Fibroblast of lung (primary cell): ENCODE measurements at regions not wholly inside any gene's neighbourhood (a gene's known extent, or its start where the extent isn't known, plus 50 kb on each side); places are given as distances from the start of the nearest gene placed in this dataset.

Source experiments
- CTCF ChIP-seq, 2 donors: IDR thresholded peaks in 1 of 2; conservative IDR thresholded peaks in 1 of 2; 1 replicate in 1 of 2; 2 replicates in 1 of 2; pipeline ENCODE4 v1.5.1; 2011 to 2012; ENCODE audit warnings: low read length in 2 of 2, control low read depth in 1 of 2, inconsistent platforms in 1 of 2, low read depth in 1 of 2, mild to moderate bottlenecking in 1 of 2
- EZH2 ChIP-seq: IDR thresholded peaks from 2 replicates; pipeline ENCODE4 v1.5.1; 2012; ENCODE audit warnings: low read length, control low read depth, mild to moderate bottlenecking; ENCODE audit errors: missing control alignments

DNA sequence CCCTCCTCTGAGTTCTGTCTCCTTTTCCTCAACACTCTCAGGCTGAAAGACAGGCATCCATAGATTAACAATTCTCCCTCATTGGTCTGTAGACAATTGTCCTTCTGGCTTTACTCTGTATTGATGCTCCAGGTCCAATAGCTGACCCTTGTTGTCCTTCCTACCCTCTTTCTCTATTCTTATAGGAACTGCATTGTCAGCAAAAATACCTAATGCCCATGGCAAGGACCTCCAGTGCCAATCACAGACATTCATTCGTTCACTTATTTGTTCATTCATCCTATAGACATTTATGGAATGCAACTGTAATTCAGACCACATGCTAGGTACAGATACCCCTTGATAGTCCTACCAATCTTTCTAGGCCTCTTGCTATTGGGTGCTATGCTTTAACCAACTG is 69.8 kb upstream of the DTNA start:
- TF ChIP-seq CTCF (conservative IDR thresholded peaks at IDR 0.05 in 1 of 2, IDR thresholded peaks at IDR 0.05 in 1 of 2; ENCODE audit: low read depth in 1 of 2, low read length in 2 of 2) (no peak), EZH2 (no peak)
